ENCODE measurements at regions not wholly inside any gene's neighbourhood (a gene's known extent, or its start where the extent isn't known, plus 50 kb on each side); places are given as distances from the start of the nearest gene placed in this dataset.

DNA sequence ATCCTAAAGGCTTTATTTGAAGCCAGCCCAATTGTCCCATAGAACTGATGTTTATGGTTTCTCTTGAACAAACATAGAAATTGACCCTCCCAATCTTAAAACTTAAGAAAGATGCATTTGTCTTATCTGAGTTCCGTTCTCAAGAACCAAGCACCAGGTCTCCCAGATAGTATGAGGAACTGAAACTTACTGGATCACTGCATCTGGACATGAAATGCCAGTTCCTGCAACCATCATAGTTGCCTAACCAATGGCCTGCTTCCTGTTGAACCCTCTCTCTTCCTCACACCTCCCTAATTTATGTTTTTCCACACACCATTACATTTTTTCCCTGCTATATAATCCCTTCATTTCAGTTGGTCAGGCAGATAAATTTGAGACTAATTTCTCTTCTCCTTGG, 478.9 kb downstream of the HTR1A start:
- TF ChIP-seq TCF12 (IDR thresholded peaks at IDR 0.05; ENCODE audit: low read depth) (no peak), EGR1 (IDR thresholded peaks at IDR 0.05) (no peak)

GRCh38 chr5:63473335-63473967, 488.8 kb downstream of the HTR1A start:
- TF ChIP-seq NFIC (IDR thresholded peaks at IDR 0.05) = no peak
- TF ChIP-seq TEAD4 (IDR thresholded peaks at IDR 0.05) = no peak
- TF ChIP-seq TAF1 (IDR thresholded peaks at IDR 0.05; ENCODE audit: low read depth) = no peak
- no peak for TF ChIP-seq FOXM1 (IDR thresholded peaks at IDR 0.05; ENCODE audit: borderline replicate concordance, low read depth)
- no peak for TF ChIP-seq YY1 (IDR thresholded peaks at IDR 0.05; ENCODE audit: low read depth)
- TF ChIP-seq ZBTB7A (IDR thresholded peaks at IDR 0.05; ENCODE audit: low read depth) = no peak
- TF ChIP-seq CEBPB (IDR thresholded peaks at IDR 0.05) = no peak
- TF ChIP-seq USF1 (IDR thresholded peaks at IDR 0.05) = no peak
- no peak for TF ChIP-seq TCF12 (IDR thresholded peaks at IDR 0.05; ENCODE audit: low read depth)
- TF ChIP-seq REST (IDR thresholded peaks at IDR 0.05; ENCODE audit: low read depth) = no peak
- TF ChIP-seq MAX (IDR thresholded peaks at IDR 0.05) = no peak
- TF ChIP-seq CREB1 (IDR thresholded peaks at IDR 0.05; ENCODE audit: low read depth) = no peak
- no peak for TF ChIP-seq RAD21 (IDR thresholded peaks at IDR 0.05; ENCODE audit: low read depth)

DNA sequence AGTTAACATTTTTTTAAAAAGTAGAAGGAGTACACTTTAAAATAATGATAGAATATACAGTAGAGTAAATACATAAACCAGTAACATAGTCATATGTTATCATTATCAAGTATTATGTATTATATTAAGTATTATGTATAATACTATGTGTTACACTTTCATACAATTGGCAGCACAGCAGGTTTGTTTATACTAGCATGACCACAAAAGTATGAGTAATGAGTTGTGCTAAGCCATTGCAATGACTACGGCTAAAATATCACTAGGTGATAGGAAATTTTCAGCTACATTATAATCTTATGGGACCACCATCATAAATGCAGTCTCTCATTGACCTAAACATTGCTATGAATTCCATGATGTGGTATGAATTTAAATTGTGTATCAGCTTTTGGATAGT, 506.0 kb downstream of the HTR1A start:
- TF ChIP-seq TEAD4 (IDR thresholded peaks at IDR 0.05) (no peak), NFIC (IDR thresholded peaks at IDR 0.05) (no peak), FOXM1 (IDR thresholded peaks at IDR 0.05; ENCODE audit: borderline replicate concordance, low read depth) (no peak), RAD21 (IDR thresholded peaks at IDR 0.05; ENCODE audit: low read depth) (no peak), CREB1 (IDR thresholded peaks at IDR 0.05; ENCODE audit: low read depth) (no peak), CEBPB (IDR thresholded peaks at IDR 0.05) (no peak), USF1 (IDR thresholded peaks at IDR 0.05) (no peak), EP300 (IDR thresholded peaks at IDR 0.05; ENCODE audit: borderline replicate concordance) (no peak), YY1 (IDR thresholded peaks at IDR 0.05; ENCODE audit: low read depth) (no peak), ZBTB7A (IDR thresholded peaks at IDR 0.05; ENCODE audit: low read depth) (no peak), TAF1 (IDR thresholded peaks at IDR 0.05; ENCODE audit: low read depth) (no peak), MAX (IDR thresholded peaks at IDR 0.05) (no peak), REST (IDR thresholded peaks at IDR 0.05; ENCODE audit: low read depth) (no peak), TCF12 (IDR thresholded peaks at IDR 0.05; ENCODE audit: low read depth) (no peak)

- TF ChIP-seq USF1 (IDR thresholded peaks at IDR 0.05) = no peak
- TF ChIP-seq NFIC (IDR thresholded peaks at IDR 0.05) = no peak
- no peak for TF ChIP-seq YY1 (IDR thresholded peaks at IDR 0.05; ENCODE audit: low read depth)
- no peak for TF ChIP-seq MAX (IDR thresholded peaks at IDR 0.05)
- no peak for TF ChIP-seq EP300 (IDR thresholded peaks at IDR 0.05; ENCODE audit: borderline replicate concordance)
- no peak for TF ChIP-seq TAF1 (IDR thresholded peaks at IDR 0.05; ENCODE audit: low read depth)
- TF ChIP-seq CREB1 (IDR thresholded peaks at IDR 0.05; ENCODE audit: low read depth) = no peak
- TF ChIP-seq FOXM1 (IDR thresholded peaks at IDR 0.05; ENCODE audit: borderline replicate concordance, low read depth) = no peak
Measured at GRCh38 chr5:63451188-63451587, 511.1 kb downstream of the HTR1A start.

DNA sequence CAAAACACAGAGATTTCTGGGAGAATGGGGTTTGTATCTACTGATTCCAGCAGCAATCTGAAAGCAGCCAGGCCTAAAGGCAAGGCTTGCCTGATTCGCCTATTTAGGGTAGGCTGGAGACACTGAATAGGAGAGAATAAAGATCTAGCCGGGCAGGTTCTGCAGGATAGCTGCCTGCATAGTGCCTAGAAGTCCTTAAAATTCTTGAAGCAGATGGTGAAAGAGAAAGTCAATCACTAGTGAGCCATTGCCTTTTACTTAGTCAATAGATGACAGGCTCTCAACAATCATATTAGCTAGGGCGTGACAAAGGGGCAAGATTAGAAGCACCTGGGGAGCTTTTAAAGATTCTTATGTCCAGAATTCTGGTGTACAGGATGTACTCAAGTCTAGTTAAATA, 522.7 kb downstream of the HTR1A start:
- TF ChIP-seq TCF12 (IDR thresholded peaks at IDR 0.05; ENCODE audit: low read depth) = no peak

DNA sequence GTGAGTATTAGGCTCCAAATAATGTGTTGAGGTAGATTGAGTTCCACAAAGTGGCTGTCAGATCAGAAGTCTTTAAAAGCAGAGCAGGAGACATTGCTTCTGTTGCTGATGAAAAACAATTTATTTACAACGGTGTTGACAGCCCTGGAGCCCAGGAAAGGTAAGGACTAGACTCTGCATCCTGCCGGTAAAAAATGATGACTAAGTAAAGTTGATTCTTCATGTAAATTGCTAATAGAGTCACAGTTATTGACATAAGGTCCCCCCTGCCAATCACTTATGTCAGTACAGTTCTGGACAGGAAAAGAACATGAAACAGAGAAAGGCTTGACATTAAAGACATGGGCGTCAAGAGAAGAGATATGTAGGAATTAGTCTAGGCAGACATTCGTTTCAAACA, 552.5 kb downstream of the HTR1A start:
- no peak for TF ChIP-seq TAF1 (IDR thresholded peaks at IDR 0.05; ENCODE audit: low read depth)
- TF ChIP-seq REST (IDR thresholded peaks at IDR 0.05; ENCODE audit: low read depth) = no peak
